ENCODE measurements at regions not wholly inside any gene's neighbourhood (a gene's known extent, or its start where the extent isn't known, plus 50 kb on each side); places are given as distances from the start of the nearest gene placed in this dataset.
"Not testable (repeated sequence)": the region's sequence is repeated elsewhere in the genome, so short reads cannot be mapped to it uniquely, and the experiment has no call there.

- no peak overlapping the region for H3K4me3 ChIP-seq (ENCODE audit: low read depth, low read length)
- no peak for TF ChIP-seq CTCF (IDR thresholded peaks at IDR 0.05; ENCODE audit: insufficient read depth, low read depth, low read length)
- DNase-seq (ENCODE audit: low read depth), result no peak
Measured at GRCh38 chr15:36026627-36027283, 480.8 kb upstream of the DPH6 start.

GRCh38 chr15:36029606-36030210 is 483.7 kb upstream of the DPH6 start:
- TF ChIP-seq CTCF (IDR thresholded peaks at IDR 0.05; ENCODE audit: insufficient read depth, low read depth, low read length), result no peak
- no peak overlapping the region for H3K4me3 ChIP-seq (ENCODE audit: low read depth, low read length)
- peak; percentile 93 for DNase-seq (ENCODE audit: low read depth)

GRCh38 chr15:36039996-36040572 is 494.1 kb upstream of the DPH6 start:
- no peak for TF ChIP-seq CTCF (IDR thresholded peaks at IDR 0.05; ENCODE audit: insufficient read depth, low read depth, low read length)
- no peak overlapping the region for H3K4me3 ChIP-seq (ENCODE audit: low read depth, low read length)
- no peak for DNase-seq (ENCODE audit: low read depth)

- not testable (repeated sequence) for H3K4me3 ChIP-seq (ENCODE audit: low read depth, low read length); DNase-seq (ENCODE audit: low read depth)
Measured at GRCh38 chr15:36047018-36047716, 501.2 kb upstream of the DPH6 start.

GRCh38 chr15:36050899-36051298 is 504.9 kb upstream of the DPH6 start:
- TF ChIP-seq CTCF (IDR thresholded peaks at IDR 0.05; ENCODE audit: insufficient read depth, low read depth, low read length), result no peak
- no peak overlapping the region for H3K4me3 ChIP-seq (ENCODE audit: low read depth, low read length)
- no peak for DNase-seq (ENCODE audit: low read depth)

GRCh38 chr15:36052641-36053040 is 506.7 kb upstream of the DPH6 start:
- TF ChIP-seq CTCF (IDR thresholded peaks at IDR 0.05; ENCODE audit: insufficient read depth, low read depth, low read length), result peak; percentile 28
- not testable (repeated sequence) for H3K4me3 ChIP-seq (ENCODE audit: low read depth, low read length)
- peak; percentile 26 for DNase-seq (ENCODE audit: low read depth)

GRCh38 chr15:36053746-36054145 is 507.8 kb upstream of the DPH6 start:
- no peak for TF ChIP-seq CTCF (IDR thresholded peaks at IDR 0.05; ENCODE audit: insufficient read depth, low read depth, low read length)
- DNase-seq (ENCODE audit: low read depth), result no peak

More at GRCh38 chr15:36053746-36054145, 507.8 kb upstream of the DPH6 start:
- no peak overlapping the region for H3K4me3 ChIP-seq (ENCODE audit: low read depth, low read length)

All from fibroblast of villous mesenchyme (primary cell).